Mucosa of descending colon (tissue), 3 donors: ENCODE measurements at regions not wholly inside any gene's neighbourhood (a gene's known extent, or its start where the extent isn't known, plus 50 kb on each side); places are given as distances from the start of the nearest gene placed in this dataset.
A peak's percentile ranks its signal among the peaks of the same experiment; 100 is the strongest.

Experiments
- ATAC-seq: fragments of 200-7000 bp; cut with Tn5 transposase; one replicate; pipeline ENCODE4 v1.9.1; 2020; ENCODE audit warnings: mild to moderate bottlenecking, moderate library complexity
- DNase-seq, 3 donors: peaks; one replicate each; pipeline ENCODE4 v3.0.0-alpha.2; 2020
- H3K36me3 ChIP-seq: fragments of 200-600 bp; one replicate; pipeline ENCODE4 v1.8.0; 2021; ENCODE audit warnings: low read depth, mild to moderate bottlenecking
- H3K4me1 ChIP-seq: fragments of 200-600 bp; one replicate; pipeline ENCODE4 v1.8.0; 2021; ENCODE audit warnings: low read depth, mild to moderate bottlenecking
- H3K4me3 ChIP-seq: fragments of 200-600 bp; one replicate; pipeline ENCODE4 v1.8.0; 2021; ENCODE audit warnings: mild to moderate bottlenecking
- H3K9me3 ChIP-seq: fragments of 200-600 bp; one replicate; pipeline ENCODE4 v1.8.0; 2021; ENCODE audit warnings: mild to moderate bottlenecking
- intact Hi-C, 2 donors: fragments of 100-400 bp; cut with DNase I in 1 of 2; cut with micrococcal nuclease in 1 of 2; formaldehyde crosslinking; loops; one replicate each; pipeline versions ENCODE4 v1.11.0 to v1.11.1; 2022; cut with DNase I, micrococcal nuclease
- TF ChIP-seq, protein P1 (sequence below): fragments of 200-600 bp; IDR thresholded peaks from one replicate; pipeline ENCODE4 v1.8.0; 2022; ENCODE audit warnings: antibody characterized with exemption, mild to moderate bottlenecking
- donor health status: DM: no; HTN: no; CAD: no; lungs with moderate emphysema.
- donor health status: DM: no; HTN: no; CAD: no.
- donor health status: DM: no; HTN: yes; CAD: no.

DNA sequence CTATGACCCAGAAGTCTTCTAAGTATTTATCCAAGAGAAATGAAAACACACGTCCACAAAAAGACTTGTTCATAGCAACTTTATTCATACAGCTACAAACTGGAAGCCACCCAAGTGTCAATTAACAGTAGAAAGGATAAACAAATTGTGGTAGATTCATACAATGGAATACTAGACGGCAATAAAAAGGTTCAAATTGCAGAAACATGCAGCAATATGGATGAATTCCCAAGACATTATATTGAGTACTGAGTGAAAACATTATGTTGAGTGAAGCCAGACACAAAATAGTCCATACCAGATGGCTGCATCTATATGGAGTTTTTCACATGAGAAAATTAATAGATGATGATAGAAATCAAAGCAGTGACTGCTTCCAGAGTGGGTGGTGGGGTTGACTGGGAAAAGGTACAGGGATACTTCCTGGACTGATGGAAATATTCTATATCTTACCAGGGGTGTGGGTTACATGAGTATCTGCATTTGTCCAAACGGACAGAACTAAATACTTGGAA, 292.0 kb downstream of the FGFR2 start:
- intact Hi-C loops: no loop called here
- DNase-seq (no peak), ATAC-seq (no peak)
- Histone ChIP-seq H3K4me3 (no peak overlapping the region), H3K4me1 (no peaks in the 10 kb centered on the region), H3K9me3 (no peaks in the 10 kb centered on the region), H3K36me3 (no peaks in the 10 kb centered on the region)
- TF ChIP-seq, protein P1, sequence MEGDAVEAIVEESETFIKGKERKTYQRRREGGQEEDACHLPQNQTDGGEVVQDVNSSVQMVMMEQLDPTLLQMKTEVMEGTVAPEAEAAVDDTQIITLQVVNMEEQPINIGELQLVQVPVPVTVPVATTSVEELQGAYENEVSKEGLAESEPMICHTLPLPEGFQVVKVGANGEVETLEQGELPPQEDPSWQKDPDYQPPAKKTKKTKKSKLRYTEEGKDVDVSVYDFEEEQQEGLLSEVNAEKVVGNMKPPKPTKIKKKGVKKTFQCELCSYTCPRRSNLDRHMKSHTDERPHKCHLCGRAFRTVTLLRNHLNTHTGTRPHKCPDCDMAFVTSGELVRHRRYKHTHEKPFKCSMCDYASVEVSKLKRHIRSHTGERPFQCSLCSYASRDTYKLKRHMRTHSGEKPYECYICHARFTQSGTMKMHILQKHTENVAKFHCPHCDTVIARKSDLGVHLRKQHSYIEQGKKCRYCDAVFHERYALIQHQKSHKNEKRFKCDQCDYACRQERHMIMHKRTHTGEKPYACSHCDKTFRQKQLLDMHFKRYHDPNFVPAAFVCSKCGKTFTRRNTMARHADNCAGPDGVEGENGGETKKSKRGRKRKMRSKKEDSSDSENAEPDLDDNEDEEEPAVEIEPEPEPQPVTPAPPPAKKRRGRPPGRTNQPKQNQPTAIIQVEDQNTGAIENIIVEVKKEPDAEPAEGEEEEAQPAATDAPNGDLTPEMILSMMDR: no peak

DNA sequence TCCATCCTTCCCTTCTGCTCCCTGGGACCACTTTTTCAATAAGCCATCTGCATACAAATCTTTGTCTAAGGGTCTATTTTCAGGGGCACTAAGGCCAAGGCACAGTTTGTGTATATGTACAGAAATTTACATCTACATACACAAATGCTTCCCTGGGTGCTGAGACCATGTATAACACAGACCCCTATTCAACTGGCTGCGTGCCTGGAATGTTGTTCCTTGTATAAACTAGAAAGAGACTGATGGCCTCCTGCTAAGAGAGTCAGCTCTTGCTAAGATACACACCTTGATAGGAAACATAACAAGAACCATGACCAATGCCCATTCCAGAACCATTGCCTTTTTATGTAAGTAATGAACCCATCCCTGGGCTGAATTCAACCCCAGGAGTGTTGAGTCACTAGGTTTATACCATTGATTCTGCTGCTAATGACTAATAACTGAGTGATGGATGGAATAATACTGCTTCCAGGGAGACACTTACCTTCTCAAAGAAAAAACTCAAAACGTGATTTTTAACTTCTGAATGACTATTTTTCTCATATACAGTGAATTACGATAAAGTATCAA, 290.7 kb downstream of the FGFR2 start:
- ATAC-seq (no peak), DNase-seq (no peak)
- Histone ChIP-seq H3K4me3 (no peak overlapping the region), H3K4me1 (peaks cover 2% of the 10 kb centered on the region), H3K9me3 (no peaks in the 10 kb centered on the region), H3K36me3 (no peaks in the 10 kb centered on the region)
- intact Hi-C loops: no loop called here
- TF ChIP-seq, protein P1: no peak

DNA sequence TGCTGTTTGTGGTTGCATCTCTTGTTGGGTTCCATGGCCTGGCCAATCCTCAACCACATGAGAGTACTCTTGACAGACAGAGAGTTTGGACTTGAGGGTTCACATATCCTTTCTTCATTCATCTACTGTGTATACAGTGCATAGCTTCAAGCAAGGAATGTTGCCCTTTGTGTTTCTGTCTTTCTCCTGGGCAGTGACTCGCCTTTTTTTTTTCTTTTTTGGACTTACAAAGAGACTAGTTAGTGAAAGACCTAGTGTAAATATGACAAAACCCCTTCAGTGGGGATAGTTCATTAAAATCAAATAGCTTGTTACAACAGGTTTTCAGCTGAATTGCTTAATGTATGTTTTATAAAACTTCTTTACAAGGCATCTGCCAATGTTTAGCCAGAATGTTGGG, 290.2 kb downstream of the FGFR2 start:
- Histone ChIP-seq H3K4me3 (no peak overlapping the region), H3K36me3 (no peaks in the 10 kb centered on the region), H3K9me3 (no peaks in the 10 kb centered on the region), H3K4me1 (peaks cover 2% of the 10 kb centered on the region)
- intact Hi-C loops: no loop called here
- no peak for ATAC-seq
- TF ChIP-seq, protein P1: no peak
- no peak for DNase-seq

DNA sequence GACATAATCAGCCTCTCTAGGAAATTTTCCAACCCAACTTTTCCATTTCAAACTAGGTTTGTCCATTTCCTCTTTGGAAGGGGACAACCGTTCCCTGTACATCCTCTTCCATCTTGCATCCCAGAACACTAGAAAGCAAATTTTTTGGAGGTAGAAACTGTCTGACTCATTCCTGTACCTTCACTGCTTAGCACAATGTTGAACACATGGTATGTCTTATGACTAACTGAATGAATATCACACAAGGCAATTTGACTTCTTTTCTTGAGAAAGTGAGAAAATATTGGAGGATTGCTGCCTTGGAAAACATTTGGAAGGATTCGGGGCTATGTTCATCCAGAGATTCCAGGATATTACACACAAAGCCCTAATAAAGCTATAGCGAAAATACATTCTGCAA, 289.1 kb downstream of the FGFR2 start:
- TF ChIP-seq, protein P1: no peak
- Histone ChIP-seq H3K36me3 (no peaks in the 10 kb centered on the region), H3K9me3 (no peaks in the 10 kb centered on the region), H3K4me3 (no peak overlapping the region), H3K4me1 (peaks cover 2% of the 10 kb centered on the region)
- intact Hi-C loops: no loop called here
- ATAC-seq (no peak), DNase-seq (no peak)

DNA sequence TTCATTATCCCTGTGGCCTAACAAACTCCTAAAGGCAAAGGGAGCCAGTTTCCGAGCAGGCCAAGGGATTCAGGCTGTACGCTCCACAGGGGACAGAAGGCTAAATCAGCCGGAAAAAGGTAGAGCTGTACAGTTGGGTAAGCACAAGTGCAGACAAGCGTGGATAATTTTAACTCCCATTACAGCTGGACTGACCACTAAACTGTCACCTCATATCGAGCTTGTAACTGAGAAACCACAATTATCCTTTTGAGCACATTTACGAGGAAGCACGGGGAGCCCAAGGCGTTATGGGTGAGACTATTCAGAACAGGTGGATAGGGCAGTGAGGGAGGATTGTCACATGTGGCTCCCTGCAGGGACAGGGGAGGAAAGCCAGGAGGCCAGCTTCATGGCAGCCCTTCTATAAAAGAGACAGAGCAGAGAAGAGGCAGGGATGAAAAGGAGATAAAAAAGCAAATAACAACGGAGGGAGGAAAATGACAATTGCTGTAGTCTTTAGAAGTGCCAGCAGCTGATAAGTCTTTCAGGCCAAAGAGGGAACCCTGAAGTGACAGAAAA, 288.0 kb downstream of the FGFR2 start:
- TF ChIP-seq, protein P1: no peak
- ATAC-seq (peak; percentile 61), DNase-seq (no peak)
- no peaks in the 10 kb centered on the region for H3K9me3 ChIP-seq
- intact Hi-C loops: no loop called here
- H3K4me3 ChIP-seq: no peak overlapping the region
- peaks cover 2% of the 10 kb centered on the region for H3K4me1 ChIP-seq
- no peaks in the 10 kb centered on the region for H3K36me3 ChIP-seq
